IMR-90 (cell line): ENCODE measurements at regions not wholly inside any gene's neighbourhood (a gene's known extent, or its start where the extent isn't known, plus 50 kb on each side); places are given as distances from the start of the nearest gene placed in this dataset.

Source experiments
- ATAC-seq: fragments of 200-7000 bp; cut with Tn5 transposase; 2 replicates; pipeline ENCODE4 v1.9.1; 2020; ENCODE audit warnings: low read depth, mild to moderate bottlenecking, moderate library complexity
- BruUV-seq: library from RNA; stranded (reverse); fragments of 400-500 nt; replicated peaks from 2 replicates; lab custom pipeline; 2021; lab: Mats Ljungman, UMichigan
- CTCF ChIA-PET: fragments of 300-600 bp; formaldehyde crosslinking; extraction: SDS; loops from one replicate; lab custom pipeline; 2021; ENCODE audit warnings: antibody characterized with exemption; lab: Yijun Ruan, JAX
- POLR2A ChIA-PET: fragments of 300-600 bp; sonication (Branson Sonifier 250); formaldehyde crosslinking; loops from one replicate; lab custom pipeline; 2022; ENCODE audit warnings: antibody characterized with exemption; ENCODE audit not compliant: unreplicated experiment; lab: Charles Lee
- DNase-seq: peaks from one replicate; pipeline ENCODE4 v3.0.0; 2013
- H2AFZ ChIP-seq: replicated peaks from 2 replicates; pipeline ENCODE3; 2013; ENCODE audit warnings: low read length, mild to moderate bottlenecking; ENCODE audit not compliant: poor library complexity
- H2AK5ac ChIP-seq: 2 replicates; pipeline ENCODE4 v1.6.1; 2013; ENCODE audit warnings: low read depth, low read length, inconsistent platforms
- H2AK9ac ChIP-seq: replicated peaks from 2 replicates; pipeline ENCODE3; 2013; ENCODE audit warnings: mild to moderate bottlenecking, low read depth, low read length, moderate library complexity; ENCODE audit not compliant: poor library complexity
- H2BK120ac ChIP-seq: 2 replicates; pipeline ENCODE4 v1.6.1; 2013; ENCODE audit warnings: low read depth, low read length, inconsistent platforms
- H2BK15ac ChIP-seq: 3 replicates; pipeline ENCODE4 v1.6.1; 2013; ENCODE audit warnings: low read depth, low read length, inconsistent platforms
- H2BK20ac ChIP-seq: 2 replicates; pipeline ENCODE4 v1.6.1; 2013; ENCODE audit warnings: low read depth, mild to moderate bottlenecking, inconsistent platforms, low read length, moderate library complexity
- H2BK5ac ChIP-seq: 2 replicates; pipeline ENCODE4 v1.6.1; 2013; ENCODE audit warnings: mild to moderate bottlenecking, low read depth, low read length, inconsistent platforms; ENCODE audit not compliant: poor library complexity, severe bottlenecking
- H3K14ac ChIP-seq: replicated peaks from 2 replicates; pipeline ENCODE4 v1.6.1; 2013; ENCODE audit warnings: low read depth, low read length, inconsistent platforms
- H3K18ac ChIP-seq: 2 replicates; pipeline ENCODE4 v1.6.1; 2013; ENCODE audit warnings: low read depth, low read length, control low read depth
- H3K23ac ChIP-seq: 2 replicates; pipeline ENCODE4 v1.6.1; 2013; ENCODE audit warnings: low read depth, low read length, inconsistent platforms
- H3K27ac ChIP-seq: 2 replicates; pipeline ENCODE4 v1.5.1; 2013; ENCODE audit warnings: mild to moderate bottlenecking, control low read depth, low read length; ENCODE audit not compliant: insufficient read depth
- H3K27me3 ChIP-seq: 2 replicates; pipeline ENCODE4 v1.6.1; 2013; ENCODE audit warnings: low read length; ENCODE audit not compliant: control insufficient read depth, insufficient read depth
- H3K36me3 ChIP-seq: 2 replicates; pipeline ENCODE4 v1.6.1; 2013; ENCODE audit warnings: low read length, mixed read lengths; ENCODE audit not compliant: control insufficient read depth, insufficient read depth
- H3K4ac ChIP-seq: 2 replicates; pipeline ENCODE4 v1.6.1; 2013; ENCODE audit warnings: low read depth, low read length, inconsistent platforms
- H3K4me1 ChIP-seq: 2 replicates; pipeline ENCODE4 v1.6.1; 2013; ENCODE audit warnings: low read length, mixed read lengths; ENCODE audit not compliant: control insufficient read depth, insufficient read depth
- H3K4me2 ChIP-seq: 2 replicates; pipeline ENCODE4 v1.6.1; 2013; ENCODE audit warnings: low read depth, mild to moderate bottlenecking, control low read depth, low read length, moderate library complexity
- H3K4me3 ChIP-seq: 2 replicates; pipeline ENCODE4 v1.5.1; 2013; ENCODE audit warnings: low read depth, mild to moderate bottlenecking, control low read depth, low read length, moderate library complexity; ENCODE audit not compliant: insufficient read depth
- H3K56ac ChIP-seq: 2 replicates; pipeline ENCODE4 v1.6.1; 2013; ENCODE audit warnings: low read length, inconsistent platforms; ENCODE audit not compliant: insufficient read depth; ENCODE audit errors: extremely low read depth
- H3K79me1 ChIP-seq, 2 experiments: 2 replicates each; pipeline ENCODE4 v1.6.1; 2013; ENCODE audit warnings: low read length in 2 of 2, inconsistent platforms in 1 of 2, low read depth in 1 of 2
- H3K9ac ChIP-seq: 2 replicates; pipeline ENCODE4 v1.6.1; 2013; ENCODE audit warnings: low read depth, low read length, control low read depth
- H3K9me1 ChIP-seq: 2 replicates; pipeline ENCODE4 v1.6.1; 2013; ENCODE audit warnings: low read length, inconsistent platforms; ENCODE audit not compliant: insufficient read depth
- H3K9me3 ChIP-seq: 2 replicates; pipeline ENCODE4 v1.6.1; 2013; ENCODE audit warnings: low read length; ENCODE audit not compliant: control insufficient read depth, insufficient read depth
- H4K20me1 ChIP-seq: 2 replicates; pipeline ENCODE4 v1.6.1; 2013; ENCODE audit warnings: low read length, inconsistent platforms; ENCODE audit not compliant: insufficient read depth
- H4K5ac ChIP-seq: 2 replicates; pipeline ENCODE4 v1.6.1; 2013; ENCODE audit warnings: mild to moderate bottlenecking, low read depth, low read length, control low read depth
- H4K8ac ChIP-seq, 2 experiments: 2 replicates each; pipeline ENCODE4 v1.6.1; 2013; ENCODE audit warnings: low read depth in 2 of 2, low read length in 2 of 2, control low read depth in 1 of 2, inconsistent platforms in 1 of 2
- H4K91ac ChIP-seq: 2 replicates; pipeline ENCODE4 v1.6.1; 2013; ENCODE audit warnings: low read depth, low read length, inconsistent platforms; ENCODE audit not compliant: insufficient read depth
- MAZ ChIP-seq: IDR thresholded peaks from 2 replicates; pipeline ENCODE4 v1.6.1; 2012; ENCODE audit warnings: low read depth, mild to moderate bottlenecking, low read length, improper control_type of control experiment, moderate library complexity, borderline replicate concordance
- MXI1 ChIP-seq: IDR thresholded peaks from 2 replicates; pipeline ENCODE4 v1.6.1; 2012; ENCODE audit warnings: low read depth, mild to moderate bottlenecking, low read length, moderate library complexity, borderline replicate concordance
- WGBS, 2 experiments: methylation state at CpG; one replicate each; pipeline versions ENCODE4 v1.1.5 to v1.1.7; 2013; ENCODE audit warnings: missing lambda C conversion rate in 2 of 2; ENCODE audit not compliant: insufficient read length in 1 of 2; ENCODE audit errors: extremely low coverage in 2 of 2; 5-methylcytosine and 5-hydroxymethylcytosine counted together
- dilution Hi-C: fragments of 300-500 bp; cut with HindIII; formaldehyde crosslinking; loops from one replicate; pipeline ENCODE4 v1.14.3; 2018; ENCODE audit warnings: low sequenced_read_pairs; ENCODE audit not compliant: unreplicated experiment
- in situ Hi-C: fragments of 300-500 bp; cut with MboI; formaldehyde crosslinking; loops from 3 replicates; pipeline ENCODE4 v1.14.3; 2019; ENCODE audit warnings: low sequenced_read_pairs, inconsistent platforms, mixed read lengths
- intact Hi-C: fragments of 100-400 bp; cut with micrococcal nuclease; formaldehyde crosslinking; loops from 2 replicates; pipeline ENCODE4 v1.10.0; 2022

GRCh38 chr1:105138458-105138893 is 1388.8 kb downstream of the AMY1C start:
- Histone ChIP-seq H3K4me1 (no peaks in the 10 kb centered on the region), H3K4ac (no peak overlapping the region), H3K36me3 (no peaks in the 10 kb centered on the region), H3K4me2 (no peak overlapping the region), H3K9me1 (no peaks in the 10 kb centered on the region), H2BK15ac (no peak overlapping the region), H3K9me3 (peaks cover 12% of the 10 kb centered on the region; the same call in 1 of the 2 replicates), H3K18ac (no peak overlapping the region), H3K4me3 (no peak overlapping the region), H3K9ac (no peak overlapping the region), H4K20me1 (no peaks in the 10 kb centered on the region), H4K91ac (no peak overlapping the region), H2BK120ac (no peak overlapping the region), H3K23ac (no peak overlapping the region), H2AFZ (no peak overlapping the region), H3K14ac (no peak overlapping the region), H2BK20ac (no peak overlapping the region), H2AK5ac (no peak overlapping the region), H3K27me3 (no peaks in the 10 kb centered on the region), H2AK9ac (no peak overlapping the region), H4K5ac (no peak overlapping the region), H3K79me1 (no peaks in the 10 kb centered on the region), H2BK5ac (no peak overlapping the region), H4K8ac (no peak overlapping the region), H3K56ac (no peak overlapping the region), H3K27ac (no peak overlapping the region)
- intact Hi-C loops, result no loop called here
- no TSS peak for BruUV-seq
- dilution Hi-C loops, result no loop called here
- no CpG with 5 or more reads among the region's 8 CpGs for WGBS, 2 experiments
- CTCF ChIA-PET, result no interaction called here
- in situ Hi-C loops, result no loop called here
- POLR2A ChIA-PET, result no interaction called here
- TF ChIP-seq MXI1, result no peak
- no peak for TF ChIP-seq MAZ
- DNase-seq (no peak), ATAC-seq (no peak)
